HG03469 (cell line): ENCODE measurements at regions not wholly inside any gene's neighbourhood (a gene's known extent, or its start where the extent isn't known, plus 50 kb on each side); places are given as distances from the start of the nearest gene placed in this dataset.

Experiments used
- ATAC-seq: cut with Tn5 transposase; IDR thresholded peaks from one replicate; pipeline ENCODE4 v1.9.1; 2021; ENCODE audit warnings: mild to moderate bottlenecking, moderate library complexity, moderate number of reproducible peaks; ENCODE audit not compliant: unreplicated experiment

DNA sequence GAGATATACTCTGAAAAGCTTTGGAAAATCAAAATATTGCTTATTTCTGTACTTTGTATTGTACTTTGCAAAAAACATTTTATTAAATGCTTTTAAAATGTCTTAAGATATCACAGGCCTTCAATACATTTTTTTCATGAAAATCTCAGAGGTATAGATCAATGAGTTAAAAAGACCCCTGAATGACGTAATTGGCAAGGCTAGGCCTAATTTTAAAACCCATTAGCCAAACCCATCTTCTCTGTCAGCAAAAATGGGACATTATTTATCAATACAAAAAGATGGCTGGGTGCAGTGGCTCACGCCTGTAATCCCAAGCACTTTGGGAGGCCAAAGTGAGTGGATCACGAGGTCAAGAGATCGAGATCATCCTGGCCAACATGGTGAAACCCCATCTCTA lies 84.8 kb upstream of the PAK5 start:
- ATAC-seq = no peak

DNA sequence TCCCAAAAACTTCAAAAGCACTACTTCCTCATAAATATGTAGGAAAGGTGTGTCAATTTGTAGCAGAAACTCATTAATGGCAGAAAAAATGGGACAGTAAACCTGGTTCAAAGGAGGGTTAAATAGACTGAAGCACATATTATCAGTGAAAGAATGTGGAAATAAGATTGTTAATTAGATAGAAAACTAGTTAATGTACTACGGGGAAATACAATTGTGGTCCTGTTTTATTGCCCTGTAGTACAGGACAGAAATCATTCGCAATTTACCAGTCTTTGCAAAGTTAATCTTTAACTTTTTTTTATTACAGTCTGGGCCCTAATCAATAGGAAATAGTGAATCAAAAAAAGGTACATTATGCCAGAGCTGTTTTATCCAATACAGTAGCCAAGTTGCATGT lies 82.0 kb upstream of the PAK5 start:
- no peak for ATAC-seq

GRCh38 chr20:9919271-9920014 lies 80.6 kb upstream of the PAK5 start:
- ATAC-seq = peak; percentile 78

DNA sequence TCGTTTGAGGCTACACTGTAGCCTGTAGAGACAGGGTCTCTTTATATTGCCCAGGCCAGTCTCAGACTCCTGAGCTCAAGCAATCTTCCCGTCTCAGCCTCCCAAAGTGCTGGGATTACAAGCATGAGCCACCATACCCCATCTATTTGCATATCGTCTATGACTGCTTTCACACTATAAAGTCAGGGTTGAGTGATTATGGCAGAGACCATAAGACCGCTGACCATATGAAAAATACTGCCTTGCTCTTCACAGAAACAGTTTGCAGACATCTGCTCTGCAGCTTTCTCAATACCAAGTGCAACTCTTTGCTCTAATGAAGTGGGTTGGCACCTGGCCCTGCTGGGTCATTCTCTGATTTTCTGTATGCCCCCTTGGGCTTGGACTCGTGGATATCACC lies 79.5 kb upstream of the PAK5 start:
- ATAC-seq = no peak

DNA sequence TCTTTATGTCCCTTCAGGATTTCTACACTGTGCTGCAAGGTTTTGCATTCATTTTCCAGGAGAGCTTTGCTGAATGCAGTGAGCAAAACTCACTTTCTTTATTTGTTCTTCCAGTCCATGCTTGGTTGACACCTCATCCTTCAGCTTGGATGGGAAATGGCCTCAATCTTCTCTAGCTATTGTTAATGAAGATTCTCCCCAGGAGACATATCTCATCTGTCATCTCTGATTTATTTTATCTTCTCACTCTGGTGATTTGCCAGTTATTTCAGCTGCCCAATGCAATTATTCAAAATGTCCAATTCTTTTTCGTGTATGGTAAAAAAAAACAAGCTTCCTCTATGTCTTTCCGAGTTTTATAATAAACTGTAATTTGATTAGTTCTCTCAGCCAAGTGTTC lies 77.9 kb upstream of the PAK5 start:
- no peak for ATAC-seq

DNA sequence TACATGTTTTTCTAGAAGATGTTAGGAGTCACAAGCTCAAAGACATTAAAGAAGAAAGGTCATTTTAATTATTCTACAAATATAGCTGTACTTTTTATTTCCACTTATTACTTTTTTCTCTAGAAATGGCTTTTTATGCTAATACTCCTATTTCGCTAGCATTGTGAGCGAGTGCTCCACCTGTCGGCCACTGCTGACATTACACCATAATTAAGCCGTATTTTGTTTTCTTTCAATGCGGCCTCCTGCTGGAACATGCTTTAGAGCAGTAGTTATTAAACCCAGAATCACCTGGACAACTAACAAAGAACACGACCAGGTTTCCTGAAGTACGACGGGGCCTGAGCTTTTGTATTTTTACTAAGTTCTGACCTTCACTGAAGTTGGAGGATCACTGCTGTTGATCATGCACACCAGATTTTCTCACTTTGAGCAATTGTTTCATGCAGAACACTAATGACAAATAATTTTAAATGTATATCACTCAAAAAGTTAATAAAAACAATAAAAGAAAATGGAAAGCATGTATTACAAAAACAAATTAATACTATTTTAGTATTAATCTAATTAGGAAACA lies 74.1 kb upstream of the PAK5 start:
- ATAC-seq = peak; percentile 60

DNA sequence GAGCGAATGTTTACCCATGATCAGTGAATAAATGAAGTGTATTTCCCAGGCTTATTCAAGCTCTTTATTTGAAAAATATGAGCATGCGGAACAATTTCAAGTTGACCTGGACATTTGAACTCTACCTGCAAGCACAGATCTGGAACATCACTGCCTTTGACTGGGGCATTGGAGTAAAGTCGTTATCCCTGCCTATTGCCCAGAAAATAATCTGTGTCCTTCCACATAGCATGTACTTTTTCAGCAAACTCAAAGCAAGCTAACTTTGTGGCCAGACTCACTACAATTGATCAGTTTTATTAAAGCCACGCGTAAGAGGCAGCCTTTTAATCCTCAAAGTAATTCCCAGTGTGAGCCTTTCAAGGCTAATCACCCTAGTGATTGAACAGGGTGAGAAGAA lies 73.4 kb upstream of the PAK5 start:
- ATAC-seq = no peak

DNA sequence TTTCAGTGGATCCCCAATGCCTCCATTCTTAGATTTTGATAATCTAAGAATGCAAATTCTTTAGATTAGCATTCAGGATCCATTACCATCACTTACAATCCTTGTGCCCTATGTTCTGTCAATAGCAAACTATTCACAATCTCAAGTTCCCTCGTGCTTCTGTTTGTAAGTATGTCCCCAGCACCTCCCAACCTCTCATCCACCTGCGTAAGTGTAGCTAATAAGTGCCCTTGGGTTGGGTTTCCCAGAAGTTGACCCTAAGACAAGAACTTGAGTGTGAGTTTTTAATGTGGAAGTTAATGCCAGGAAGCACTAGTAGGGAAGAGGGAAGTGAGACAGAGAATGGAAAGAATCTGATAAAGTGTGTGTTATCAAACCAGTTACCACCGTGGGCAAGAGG lies 72.6 kb upstream of the PAK5 start:
- no peak for ATAC-seq

DNA sequence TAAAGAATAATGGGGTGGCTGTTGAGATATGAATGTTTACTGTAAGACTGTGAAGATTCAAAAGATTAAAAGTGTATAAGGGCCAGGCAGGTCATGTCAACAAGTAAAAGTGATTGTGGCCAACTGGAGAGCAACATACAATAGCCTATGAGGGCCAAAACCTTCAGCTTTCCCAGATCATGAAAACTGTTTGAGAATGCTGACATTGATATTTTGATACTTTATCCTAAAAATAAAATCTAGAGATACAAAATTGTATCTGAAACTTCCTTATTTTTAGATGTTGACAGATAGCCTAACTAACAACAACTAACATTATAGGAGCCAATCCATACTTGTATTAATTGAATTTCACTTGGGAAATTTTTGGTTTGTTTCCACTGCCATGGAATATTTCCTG lies 70.3 kb upstream of the PAK5 start:
- ATAC-seq = no peak

- no peak for ATAC-seq
Observed at GRCh38 chr20:9903048-9903655, 64.3 kb upstream of the PAK5 start.

GRCh38 chr20:9889270-9889981 lies 50.5 kb upstream of the PAK5 start:
- peak; percentile 84 for ATAC-seq
